Brain microvascular endothelial cell (primary cell): ENCODE measurements at regions not wholly inside any gene's neighbourhood (a gene's known extent, or its start where the extent isn't known, plus 50 kb on each side); places are given as distances from the start of the nearest gene placed in this dataset.

Experiments
- DNase-seq: peaks from one replicate; pipeline ENCODE4 v3.0.0-alpha.2; 2020
- H3K27ac ChIP-seq: fragments of 250-450 bp; sonication (Bioruptor Pico); 2 replicates; pipeline ENCODE4 v1.5.1; 2020; ENCODE audit warnings: mild to moderate bottlenecking, moderate library complexity
- H3K27me3 ChIP-seq: fragments of 250-450 bp; sonication (Bioruptor Pico); replicated peaks from 2 replicates; pipeline ENCODE4 v1.5.1; 2020; ENCODE audit warnings: mild to moderate bottlenecking
- H3K36me3 ChIP-seq: fragments of 250-450 bp; sonication (Bioruptor Pico); replicated peaks from 2 replicates; pipeline ENCODE4 v1.5.1; 2020; ENCODE audit warnings: mild to moderate bottlenecking
- H3K4me3 ChIP-seq: 2 replicates; pipeline ENCODE4 v1.5.1; 2011; ENCODE audit warnings: low read depth, mild to moderate bottlenecking, control low read depth, low read length, moderate library complexity
- in situ Hi-C: cut with HindIII; loops from 2 replicates; pipeline ENCODE4 v1.10.0; 2017; ENCODE audit warnings: low sequenced_read_pairs, low pct_ligation_motif_present
- TF ChIP-seq, protein P1 (sequence below): IDR thresholded peaks from 2 replicates; pipeline ENCODE4 v1.5.1; 2011; ENCODE audit warnings: low read depth, mild to moderate bottlenecking, moderate library complexity, low read length, control low read depth, inconsistent platforms; ENCODE audit errors: missing control alignments

DNA sequence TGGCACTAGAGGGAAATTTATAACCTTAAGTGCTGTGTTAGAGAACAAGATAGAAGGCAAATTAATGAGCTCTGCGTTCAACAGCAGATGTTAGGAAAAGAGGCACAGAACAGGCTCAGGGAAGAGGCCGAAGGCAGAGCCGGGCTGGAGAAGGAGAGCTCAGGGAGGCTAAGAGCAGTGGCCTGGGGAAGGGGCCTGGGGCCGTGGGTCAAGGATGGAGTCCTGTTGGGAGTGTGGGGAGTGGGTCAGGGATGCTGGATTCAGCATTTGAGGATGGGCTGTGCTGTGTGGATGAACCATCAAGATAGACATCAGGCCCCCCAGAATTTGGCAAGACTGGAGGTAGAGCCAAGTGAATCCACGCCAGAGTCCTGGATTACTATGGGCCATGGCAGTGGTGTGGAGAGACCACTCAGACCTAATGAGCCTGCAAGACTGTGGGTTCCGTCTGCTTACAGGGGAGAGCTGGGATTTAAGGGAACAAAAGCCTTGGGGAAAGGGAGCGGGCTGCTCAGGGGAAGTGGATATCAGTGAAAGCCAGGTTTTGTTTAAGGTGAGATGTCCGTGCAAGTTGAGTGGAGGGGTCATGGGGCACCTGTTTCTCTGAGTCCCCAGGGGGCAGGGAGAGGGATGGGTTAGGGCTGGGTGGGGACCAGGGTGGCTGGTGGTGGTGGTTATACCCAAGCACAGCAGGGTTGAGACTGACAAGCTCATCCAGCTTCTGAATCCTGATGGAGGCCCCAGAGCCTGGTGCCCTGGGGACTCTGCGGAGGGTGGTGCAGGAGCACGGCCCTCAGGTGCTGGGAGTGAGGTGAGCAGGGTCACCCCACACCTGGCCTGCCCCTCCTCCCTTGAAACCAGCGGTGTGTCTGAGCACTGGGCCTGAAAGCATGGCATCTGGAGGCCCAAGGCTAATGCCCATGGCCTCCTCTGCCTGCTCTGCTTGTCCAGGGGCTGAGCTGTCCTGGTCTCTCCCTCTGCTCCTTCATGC, 101.7 kb downstream of the BMS1 start:
- in situ Hi-C loops = no loop called here
- DNase-seq = no peak
- TF ChIP-seq, protein P1, sequence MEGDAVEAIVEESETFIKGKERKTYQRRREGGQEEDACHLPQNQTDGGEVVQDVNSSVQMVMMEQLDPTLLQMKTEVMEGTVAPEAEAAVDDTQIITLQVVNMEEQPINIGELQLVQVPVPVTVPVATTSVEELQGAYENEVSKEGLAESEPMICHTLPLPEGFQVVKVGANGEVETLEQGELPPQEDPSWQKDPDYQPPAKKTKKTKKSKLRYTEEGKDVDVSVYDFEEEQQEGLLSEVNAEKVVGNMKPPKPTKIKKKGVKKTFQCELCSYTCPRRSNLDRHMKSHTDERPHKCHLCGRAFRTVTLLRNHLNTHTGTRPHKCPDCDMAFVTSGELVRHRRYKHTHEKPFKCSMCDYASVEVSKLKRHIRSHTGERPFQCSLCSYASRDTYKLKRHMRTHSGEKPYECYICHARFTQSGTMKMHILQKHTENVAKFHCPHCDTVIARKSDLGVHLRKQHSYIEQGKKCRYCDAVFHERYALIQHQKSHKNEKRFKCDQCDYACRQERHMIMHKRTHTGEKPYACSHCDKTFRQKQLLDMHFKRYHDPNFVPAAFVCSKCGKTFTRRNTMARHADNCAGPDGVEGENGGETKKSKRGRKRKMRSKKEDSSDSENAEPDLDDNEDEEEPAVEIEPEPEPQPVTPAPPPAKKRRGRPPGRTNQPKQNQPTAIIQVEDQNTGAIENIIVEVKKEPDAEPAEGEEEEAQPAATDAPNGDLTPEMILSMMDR = no peak
- no peak overlapping the region for H3K27ac ChIP-seq
- no peaks in the 10 kb centered on the region for H3K27me3 ChIP-seq
- H3K4me3 ChIP-seq = no peak overlapping the region
- H3K36me3 ChIP-seq = no peaks in the 10 kb centered on the region

DNA sequence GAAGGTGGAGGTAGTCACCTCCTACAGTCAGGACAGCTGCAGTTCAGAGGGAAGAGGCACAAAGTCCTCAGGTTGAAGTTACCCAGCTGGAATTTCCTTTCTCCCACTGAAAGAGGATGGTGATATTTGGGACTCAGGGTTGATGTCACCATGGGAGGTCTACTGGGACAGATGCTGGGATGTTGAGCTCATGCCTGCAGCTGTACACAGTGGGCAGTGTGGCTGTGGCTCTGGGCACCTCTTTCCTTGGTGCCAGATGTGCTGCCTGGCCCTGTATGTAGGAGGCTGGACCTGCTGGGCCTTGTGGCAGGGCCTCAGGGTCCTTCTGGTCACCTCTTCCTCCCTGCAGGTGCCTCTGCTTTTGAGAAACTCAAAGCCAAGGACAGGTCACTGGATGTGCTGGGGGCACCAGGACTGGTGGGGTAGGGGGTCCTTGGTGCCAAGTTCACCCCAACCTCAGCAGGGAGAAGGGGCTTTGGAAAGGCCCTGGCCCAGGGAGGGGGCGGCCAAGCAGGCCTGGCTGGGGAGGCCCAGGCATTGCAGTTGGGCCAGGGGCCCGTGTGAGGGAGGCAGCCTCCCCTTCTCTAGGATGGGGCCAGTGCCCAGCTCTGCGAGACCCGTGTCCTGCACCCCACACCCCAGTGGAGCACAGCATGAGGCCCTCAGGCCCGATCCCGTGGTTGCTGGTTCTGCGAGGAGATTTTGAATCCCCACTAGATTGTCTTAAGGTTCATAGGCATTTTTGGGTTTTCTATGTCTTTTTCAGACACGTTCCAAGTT, 103.1 kb downstream of the BMS1 start:
- DNase-seq = no peak
- no peak overlapping the region for H3K4me3 ChIP-seq
- no peak overlapping the region for H3K27ac ChIP-seq
- H3K27me3 ChIP-seq = no peaks in the 10 kb centered on the region
- in situ Hi-C loops = no loop called here
- TF ChIP-seq, protein P1 = no peak
- no peaks in the 10 kb centered on the region for H3K36me3 ChIP-seq

DNA sequence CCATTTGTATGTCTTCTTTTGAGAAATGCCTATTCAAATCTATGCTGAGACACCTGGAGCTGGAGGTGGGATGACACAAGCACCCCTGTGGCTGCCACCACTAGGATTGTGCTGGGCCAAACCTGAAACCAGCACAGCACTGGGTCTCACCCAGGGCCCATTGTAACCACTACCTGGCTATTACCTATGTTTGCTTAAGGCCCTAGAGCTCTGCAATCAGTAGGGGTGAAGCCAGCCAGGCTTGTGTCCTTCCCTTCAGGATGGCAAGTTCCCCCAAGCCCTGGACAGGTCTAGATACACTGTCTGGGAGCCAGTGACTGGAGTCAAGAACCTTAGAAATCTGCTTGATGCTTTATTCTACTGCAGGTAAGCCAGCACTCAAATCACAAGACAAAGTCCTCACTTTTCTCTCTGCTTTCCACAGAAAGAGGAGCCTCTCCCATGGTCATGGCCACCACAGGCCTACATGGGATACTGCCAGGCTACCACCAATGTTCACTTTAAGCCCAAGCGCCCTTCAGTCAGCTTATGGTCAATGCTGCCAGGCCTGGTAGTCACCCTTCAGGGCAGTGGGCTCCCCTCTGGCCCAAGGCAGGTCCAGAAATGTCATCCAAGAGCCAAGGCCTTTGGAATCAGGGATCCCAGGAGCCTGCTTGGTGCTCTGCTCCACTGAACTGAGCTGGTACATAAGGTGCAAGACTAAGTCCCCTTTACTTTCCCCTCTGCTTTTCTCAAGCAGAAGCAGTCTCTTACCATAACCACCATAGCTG, 105.3 kb downstream of the BMS1 start:
- TF ChIP-seq, protein P1 = no peak
- in situ Hi-C loops = no loop called here

DNA sequence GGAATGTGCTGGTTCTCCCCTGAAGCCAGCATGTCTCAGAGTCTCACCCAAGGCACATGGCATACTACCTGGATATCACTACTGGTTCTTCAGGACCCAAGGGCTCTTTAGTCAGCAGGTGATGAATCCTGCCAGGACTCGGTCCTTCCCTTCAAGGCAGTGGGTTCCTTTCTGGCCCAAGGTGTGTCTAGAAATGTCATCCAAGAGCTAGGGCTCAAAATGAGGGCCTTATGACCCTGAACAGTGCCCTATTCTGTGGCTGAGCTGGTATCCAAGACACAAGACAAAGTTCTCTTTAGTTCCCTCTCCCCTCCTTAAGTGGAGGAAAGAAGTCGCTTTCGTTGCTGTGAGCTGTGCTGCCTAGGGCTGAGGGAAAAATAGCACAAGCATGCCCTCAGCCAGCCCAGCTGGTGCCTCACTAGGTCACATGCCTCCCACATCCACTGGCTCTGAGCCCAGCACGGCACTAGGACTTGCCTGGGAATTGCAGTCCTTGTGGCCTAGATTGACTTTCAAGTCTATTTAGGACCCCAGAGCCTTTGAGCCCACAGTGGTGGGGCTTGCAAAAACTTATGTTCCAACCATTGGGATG, 106.0 kb downstream of the BMS1 start:
- Histone ChIP-seq H3K36me3 (no peaks in the 10 kb centered on the region), H3K27me3 (no peaks in the 10 kb centered on the region), H3K27ac (no peak overlapping the region), H3K4me3 (no peak overlapping the region)
- TF ChIP-seq, protein P1 = no peak
- in situ Hi-C loops = no loop called here
- no peak for DNase-seq

More for the DNA sequence above, 105.3 kb downstream of the BMS1 start:
- no peak for DNase-seq
- Histone ChIP-seq H3K4me3 (no peak overlapping the region), H3K27ac (no peak overlapping the region), H3K27me3 (no peaks in the 10 kb centered on the region), H3K36me3 (no peaks in the 10 kb centered on the region)

DNA sequence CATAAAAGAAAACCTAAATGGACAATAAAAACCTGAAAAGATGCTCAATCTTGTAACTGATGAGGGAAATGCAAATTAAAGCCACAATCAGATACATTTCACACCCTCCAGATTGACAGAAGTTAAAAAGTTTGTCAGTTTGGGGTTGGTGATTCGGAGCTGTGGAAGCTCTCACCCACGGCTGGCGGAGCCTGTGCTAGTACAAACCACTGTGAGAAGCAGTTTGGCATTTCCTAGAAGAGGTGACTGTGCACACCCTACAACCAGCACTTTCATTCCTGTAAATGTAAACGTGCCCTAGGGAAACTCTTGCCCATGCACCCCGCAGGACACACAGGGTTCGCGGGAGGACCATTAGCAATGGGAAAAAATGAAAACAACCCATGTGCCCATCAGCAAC, 114.1 kb downstream of the BMS1 start:
- no peaks in the 10 kb centered on the region for H3K36me3 ChIP-seq
- H3K27ac ChIP-seq = no peak overlapping the region
- H3K27me3 ChIP-seq = peaks cover 15% of the 10 kb centered on the region
- in situ Hi-C loops = no loop called here
- no peak overlapping the region for H3K4me3 ChIP-seq
- no peak for DNase-seq
- TF ChIP-seq, protein P1 = no peak
